GM12878 (cell line): ENCODE measurements at regions not wholly inside any gene's neighbourhood (a gene's known extent, or its start where the extent isn't known, plus 50 kb on each side); places are given as distances from the start of the nearest gene placed in this dataset.

Experiments used
- ATAC-seq: fragments of 200-7000 bp; cut with Tn5 transposase; 3 replicates; pipeline ENCODE4 v1.9.1; 2020; ENCODE audit warnings: mild to moderate bottlenecking, moderate library complexity
- BruUV-seq: library from RNA; stranded (reverse); fragments of 400-500 nt; replicated peaks from 2 replicates; lab custom pipeline; 2021; lab: Mats Ljungman, UMichigan
- CTCF ChIA-PET: fragments of 300-600 bp; sonication (Branson Sonifier 250); formaldehyde crosslinking; extraction: SDS; loops from one replicate; lab custom pipeline; 2021; ENCODE audit warnings: inconsistent platforms; lab: Yijun Ruan, JAX
- POLR2A ChIA-PET: fragments of 350-600 bp; formaldehyde crosslinking; extraction: SDS; loops from one replicate; lab custom pipeline; 2021; ENCODE audit warnings: inconsistent platforms; lab: Charles Lee
- RAD21 ChIA-PET: fragments of 300-600 bp; sonication (Branson Sonifier 250); formaldehyde crosslinking; loops from one replicate; lab custom pipeline; 2023; ENCODE audit warnings: antibody characterized with exemption; ENCODE audit not compliant: unreplicated experiment; lab: Charles Lee
- SMC1A ChIA-PET: fragments of 300-600 bp; sonication (Branson Sonifier 250); formaldehyde crosslinking; loops from one replicate; lab custom pipeline; 2023; ENCODE audit not compliant: unreplicated experiment, uncharacterized antibody; lab: Charles Lee
- DNase-seq: peaks from one replicate; pipeline ENCODE4 v3.0.0-alpha.2; 2011; ENCODE audit warnings: low read depth, low spot score
- FAIRE-seq: peaks from 3 replicates; lab custom pipeline; 2011; peaks lifted over from hg19 to GRCh38; lab: Jason Lieb, UNC
- H2AFZ ChIP-seq: 2 replicates; pipeline ENCODE4 v1.6.0; 2011; ENCODE audit warnings: low read depth, low read length, control low read depth; ENCODE audit not compliant: control insufficient read depth
- H3K27ac ChIP-seq: 2 replicates; pipeline ENCODE4 v1.5.1; 2011; ENCODE audit warnings: control low read depth; ENCODE audit not compliant: control insufficient read depth, insufficient read depth
- H3K27me3 ChIP-seq, 2 experiments: replicated peaks in 1 of 2; 2 replicates each; pipeline versions ENCODE4 v1.6.0 to v1.6.1; 2011; ENCODE audit warnings: low read length in 1 of 2; ENCODE audit not compliant: control insufficient read depth in 2 of 2, insufficient read depth in 2 of 2
- H3K36me3 ChIP-seq, 2 experiments: 2 replicates each; pipeline ENCODE4 v1.5.1; 2011; ENCODE audit warnings: low read length in 1 of 2; ENCODE audit not compliant: control insufficient read depth in 2 of 2, insufficient read depth in 2 of 2
- H3K4me1 ChIP-seq: 2 replicates; pipeline ENCODE4 v1.6.1; 2011; ENCODE audit warnings: mild to moderate bottlenecking, low read length, moderate library complexity, mixed read lengths; ENCODE audit not compliant: control insufficient read depth, insufficient read depth
- H3K4me2 ChIP-seq: 2 replicates; pipeline ENCODE4 v1.6.0; 2011; ENCODE audit warnings: control low read depth; ENCODE audit not compliant: control insufficient read depth, insufficient read depth
- H3K4me3 ChIP-seq: fragments of 200-600 bp; sonication (generic); 2 replicates; pipeline ENCODE4 v1.5.1; 2016
- H3K79me2 ChIP-seq: 2 replicates; pipeline ENCODE4 v1.6.0; 2011; ENCODE audit warnings: low read length; ENCODE audit not compliant: control insufficient read depth, insufficient read depth
- H3K9ac ChIP-seq: 2 replicates; pipeline ENCODE4 v1.8.0; 2011; ENCODE audit warnings: low read length, control low read depth, mixed read lengths; ENCODE audit not compliant: control insufficient read depth, insufficient read depth
- H3K9me3 ChIP-seq: replicated peaks from 3 replicates; pipeline ENCODE4 v1.5.1; 2011; ENCODE audit warnings: mild to moderate bottlenecking, low read length; ENCODE audit not compliant: control insufficient read depth, insufficient read depth
- H4K20me1 ChIP-seq: 2 replicates; pipeline ENCODE4 v1.6.0; 2011; ENCODE audit not compliant: control insufficient read depth, insufficient read depth
- ATF7 ChIP-seq: fragments of 450-650 bp; IDR thresholded peaks from 2 replicates; pipeline ENCODE4 v1.6.1; 2016; ENCODE audit warnings: low read depth, mild to moderate bottlenecking
- EP300 ChIP-seq, 2 experiments: fragments of 150-350 bp in 1 of 2; IDR thresholded peaks; 2 replicates each; pipeline ENCODE4 v1.6.1; 2011 to 2012; ENCODE audit warnings: low read depth in 2 of 2, low read length in 2 of 2, borderline replicate concordance in 1 of 2, improper control_type of control experiment in 1 of 2, inconsistent platforms in 1 of 2; ENCODE audit not compliant: control insufficient read depth in 1 of 2
- MTA3 ChIP-seq: IDR thresholded peaks from 2 replicates; pipeline ENCODE4 v1.6.1; 2012; ENCODE audit warnings: low read length, inconsistent platforms, borderline replicate concordance
- MXI1 ChIP-seq: fragments of 150-350 bp; IDR thresholded peaks from 2 replicates; pipeline ENCODE4 v1.6.1; 2011; ENCODE audit warnings: low read depth, mild to moderate bottlenecking, inconsistent platforms, low read length, improper control_type of control experiment
- MYC ChIP-seq: IDR thresholded peaks from 2 replicates; pipeline ENCODE4 v1.6.1; 2011; ENCODE audit warnings: mild to moderate bottlenecking, low read length, moderate library complexity, inconsistent platforms; ENCODE audit not compliant: insufficient read depth, insufficient replicate concordance, insufficient read length, severe bottlenecking
- PML ChIP-seq: IDR thresholded peaks from 2 replicates; pipeline ENCODE4 v1.6.1; 2012; ENCODE audit warnings: low read length, inconsistent platforms
- RELA ChIP-seq: fragments of 450-650 bp; IDR thresholded peaks from 2 replicates; pipeline ENCODE4 v1.8.0; 2014; ENCODE audit warnings: borderline replicate concordance; ENCODE audit not compliant: partially characterized antibody
- SIN3A ChIP-seq: IDR thresholded peaks from 2 replicates; pipeline ENCODE4 v1.6.1; 2012; ENCODE audit warnings: low read depth, low read length, improper control_type of control experiment
- ZBED1 ChIP-seq: IDR thresholded peaks from 2 replicates; pipeline ENCODE4 v1.6.1; 2016; ENCODE audit warnings: borderline replicate concordance
- ZNF207 ChIP-seq: fragments of 450-650 bp; IDR thresholded peaks from 2 replicates; pipeline ENCODE4 v1.6.1; 2014; ENCODE audit warnings: antibody characterized with exemption, mild to moderate bottlenecking, borderline replicate concordance
- WGBS: methylation state at CpG from one replicate; pipeline ENCODE4 v1.1.6; 2016; ENCODE audit warnings: low lambda C conversion rate; ENCODE audit not compliant: insufficient replicate concordance, insufficient coverage; ENCODE audit errors: missing lambda C conversion rate; 5-methylcytosine and 5-hydroxymethylcytosine counted together
- in situ Hi-C: fragments of 300-500 bp; cut with MboI; formaldehyde crosslinking; loops from 9 replicates; pipeline ENCODE4 v1.14.3; 2018; ENCODE audit warnings: mixed read lengths
- intact Hi-C: fragments of 100-400 bp; cut with micrococcal nuclease; formaldehyde crosslinking; loops from one replicate; pipeline ENCODE4 v1.14.2; 2022; ENCODE audit not compliant: unreplicated experiment
- TF ChIP-seq, protein P1 (sequence below): fragments of 450-650 bp; IDR thresholded peaks from 2 replicates; pipeline ENCODE4 v1.6.1; 2017; ENCODE audit warnings: antibody characterized with exemption, mild to moderate bottlenecking, moderate library complexity
- TF ChIP-seq, protein P2 (sequence below): fragments of 450-650 bp; IDR thresholded peaks from 2 replicates; pipeline ENCODE4 v1.6.1; 2017; ENCODE audit warnings: mild to moderate bottlenecking
- TF ChIP-seq, protein P3 (sequence below): fragments of 450-650 bp; conservative IDR thresholded peaks from 2 replicates; pipeline ENCODE4 v1.6.1; 2017; ENCODE audit warnings: mild to moderate bottlenecking, moderate library complexity
- TF ChIP-seq, protein P4 (sequence below): fragments of 450-650 bp; IDR thresholded peaks from 2 replicates; pipeline ENCODE4 v1.6.1; 2018; ENCODE audit warnings: mild to moderate bottlenecking, low read depth, moderate library complexity; ENCODE audit not compliant: partially characterized antibody

DNA sequence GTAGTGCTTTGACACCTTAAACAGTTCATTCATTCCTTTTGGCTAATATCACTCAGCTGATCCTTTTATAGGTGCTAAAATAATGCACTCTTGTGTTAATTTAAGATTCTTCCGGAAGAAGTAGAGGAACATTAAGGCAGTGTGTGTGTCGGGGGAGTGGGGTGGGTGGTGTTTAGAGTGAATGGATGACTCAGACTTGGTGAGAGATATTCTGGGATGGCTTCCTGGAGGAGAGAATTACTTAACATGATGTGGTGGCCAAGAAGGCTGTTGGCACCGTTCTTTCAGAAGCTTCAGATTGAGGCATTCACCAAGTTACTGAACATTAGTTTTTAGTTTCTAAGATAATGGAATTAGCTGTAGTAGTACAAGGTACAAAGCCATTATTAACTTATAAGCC lies 125.6 kb upstream of the ROPN1 start:
- no peaks in the 10 kb centered on the region for H3K36me3 ChIP-seq
- WGBS, result 37% methylated on average over 3 of the region's 3 CpGs
- no peaks in the 10 kb centered on the region for H3K79me2 ChIP-seq
- ChIA-PET RAD21 (no interaction called here), POLR2A (no interaction called here), SMC1A (interaction anchor here (0.5 to 0.8 kb wide), 2 partner anchors 11 to 377 kb away, joined by 3 read pairs; no protein-coding TSS in a partner anchor), CTCF (no interaction called here)
- H2AFZ ChIP-seq, result no peak overlapping the region
- intact Hi-C loops (no loop called here), in situ Hi-C loops (no loop called here)
- peaks cover 2 to 4% of the 10 kb centered on the region in 2 experiments; a peak in 2 of 4 replicates for H3K27me3 ChIP-seq
- H3K4me2 ChIP-seq, result no peak overlapping the region
- no peak overlapping the region for H3K4me3 ChIP-seq
- H3K9me3 ChIP-seq, result no peaks in the 10 kb centered on the region
- FAIRE-seq (no peak), ATAC-seq (no peak), DNase-seq (no peak)
- no peak overlapping the region for H3K9ac ChIP-seq
- H3K4me1 ChIP-seq, result no peaks in the 10 kb centered on the region
- H4K20me1 ChIP-seq, result no peaks in the 10 kb centered on the region
- no TSS peak for BruUV-seq
- H3K27ac ChIP-seq, result no peak overlapping the region
- TF ChIP-seq, protein P1, sequence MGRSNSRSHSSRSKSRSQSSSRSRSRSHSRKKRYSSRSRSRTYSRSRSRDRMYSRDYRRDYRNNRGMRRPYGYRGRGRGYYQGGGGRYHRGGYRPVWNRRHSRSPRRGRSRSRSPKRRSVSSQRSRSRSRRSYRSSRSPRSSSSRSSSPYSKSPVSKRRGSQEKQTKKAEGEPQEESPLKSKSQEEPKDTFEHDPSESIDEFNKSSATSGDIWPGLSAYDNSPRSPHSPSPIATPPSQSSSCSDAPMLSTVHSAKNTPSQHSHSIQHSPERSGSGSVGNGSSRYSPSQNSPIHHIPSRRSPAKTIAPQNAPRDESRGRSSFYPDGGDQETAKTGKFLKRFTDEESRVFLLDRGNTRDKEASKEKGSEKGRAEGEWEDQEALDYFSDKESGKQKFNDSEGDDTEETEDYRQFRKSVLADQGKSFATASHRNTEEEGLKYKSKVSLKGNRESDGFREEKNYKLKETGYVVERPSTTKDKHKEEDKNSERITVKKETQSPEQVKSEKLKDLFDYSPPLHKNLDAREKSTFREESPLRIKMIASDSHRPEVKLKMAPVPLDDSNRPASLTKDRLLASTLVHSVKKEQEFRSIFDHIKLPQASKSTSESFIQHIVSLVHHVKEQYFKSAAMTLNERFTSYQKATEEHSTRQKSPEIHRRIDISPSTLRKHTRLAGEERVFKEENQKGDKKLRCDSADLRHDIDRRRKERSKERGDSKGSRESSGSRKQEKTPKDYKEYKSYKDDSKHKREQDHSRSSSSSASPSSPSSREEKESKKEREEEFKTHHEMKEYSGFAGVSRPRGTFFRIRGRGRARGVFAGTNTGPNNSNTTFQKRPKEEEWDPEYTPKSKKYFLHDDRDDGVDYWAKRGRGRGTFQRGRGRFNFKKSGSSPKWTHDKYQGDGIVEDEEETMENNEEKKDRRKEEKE, result no peak
- TF ChIP-seq MXI1 (no peak), MTA3 (no peak), ZBED1 (no peak), ATF7 (no peak), SIN3A (no peak), MYC (no peak), RELA (no peak), PML (no peak), ZNF207 (no peak), EP300 (IDR thresholded peaks at IDR 0.05; ENCODE audit: borderline replicate concordance in 1 of 2, control insufficient read depth in 1 of 2, low read depth in 2 of 2, low read length in 2 of 2) (no peak)
- TF ChIP-seq, protein P2, sequence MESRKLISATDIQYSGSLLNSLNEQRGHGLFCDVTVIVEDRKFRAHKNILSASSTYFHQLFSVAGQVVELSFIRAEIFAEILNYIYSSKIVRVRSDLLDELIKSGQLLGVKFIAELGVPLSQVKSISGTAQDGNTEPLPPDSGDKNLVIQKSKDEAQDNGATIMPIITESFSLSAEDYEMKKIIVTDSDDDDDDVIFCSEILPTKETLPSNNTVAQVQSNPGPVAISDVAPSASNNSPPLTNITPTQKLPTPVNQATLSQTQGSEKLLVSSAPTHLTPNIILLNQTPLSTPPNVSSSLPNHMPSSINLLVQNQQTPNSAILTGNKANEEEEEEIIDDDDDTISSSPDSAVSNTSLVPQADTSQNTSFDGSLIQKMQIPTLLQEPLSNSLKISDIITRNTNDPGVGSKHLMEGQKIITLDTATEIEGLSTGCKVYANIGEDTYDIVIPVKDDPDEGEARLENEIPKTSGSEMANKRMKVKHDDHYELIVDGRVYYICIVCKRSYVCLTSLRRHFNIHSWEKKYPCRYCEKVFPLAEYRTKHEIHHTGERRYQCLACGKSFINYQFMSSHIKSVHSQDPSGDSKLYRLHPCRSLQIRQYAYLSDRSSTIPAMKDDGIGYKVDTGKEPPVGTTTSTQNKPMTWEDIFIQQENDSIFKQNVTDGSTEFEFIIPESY, result no peak
- TF ChIP-seq, protein P3, sequence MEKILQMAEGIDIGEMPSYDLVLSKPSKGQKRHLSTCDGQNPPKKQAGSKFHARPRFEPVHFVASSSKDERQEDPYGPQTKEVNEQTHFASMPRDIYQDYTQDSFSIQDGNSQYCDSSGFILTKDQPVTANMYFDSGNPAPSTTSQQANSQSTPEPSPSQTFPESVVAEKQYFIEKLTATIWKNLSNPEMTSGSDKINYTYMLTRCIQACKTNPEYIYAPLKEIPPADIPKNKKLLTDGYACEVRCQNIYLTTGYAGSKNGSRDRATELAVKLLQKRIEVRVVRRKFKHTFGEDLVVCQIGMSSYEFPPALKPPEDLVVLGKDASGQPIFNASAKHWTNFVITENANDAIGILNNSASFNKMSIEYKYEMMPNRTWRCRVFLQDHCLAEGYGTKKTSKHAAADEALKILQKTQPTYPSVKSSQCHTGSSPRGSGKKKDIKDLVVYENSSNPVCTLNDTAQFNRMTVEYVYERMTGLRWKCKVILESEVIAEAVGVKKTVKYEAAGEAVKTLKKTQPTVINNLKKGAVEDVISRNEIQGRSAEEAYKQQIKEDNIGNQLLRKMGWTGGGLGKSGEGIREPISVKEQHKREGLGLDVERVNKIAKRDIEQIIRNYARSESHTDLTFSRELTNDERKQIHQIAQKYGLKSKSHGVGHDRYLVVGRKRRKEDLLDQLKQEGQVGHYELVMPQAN, result no peak
- TF ChIP-seq, protein P4, sequence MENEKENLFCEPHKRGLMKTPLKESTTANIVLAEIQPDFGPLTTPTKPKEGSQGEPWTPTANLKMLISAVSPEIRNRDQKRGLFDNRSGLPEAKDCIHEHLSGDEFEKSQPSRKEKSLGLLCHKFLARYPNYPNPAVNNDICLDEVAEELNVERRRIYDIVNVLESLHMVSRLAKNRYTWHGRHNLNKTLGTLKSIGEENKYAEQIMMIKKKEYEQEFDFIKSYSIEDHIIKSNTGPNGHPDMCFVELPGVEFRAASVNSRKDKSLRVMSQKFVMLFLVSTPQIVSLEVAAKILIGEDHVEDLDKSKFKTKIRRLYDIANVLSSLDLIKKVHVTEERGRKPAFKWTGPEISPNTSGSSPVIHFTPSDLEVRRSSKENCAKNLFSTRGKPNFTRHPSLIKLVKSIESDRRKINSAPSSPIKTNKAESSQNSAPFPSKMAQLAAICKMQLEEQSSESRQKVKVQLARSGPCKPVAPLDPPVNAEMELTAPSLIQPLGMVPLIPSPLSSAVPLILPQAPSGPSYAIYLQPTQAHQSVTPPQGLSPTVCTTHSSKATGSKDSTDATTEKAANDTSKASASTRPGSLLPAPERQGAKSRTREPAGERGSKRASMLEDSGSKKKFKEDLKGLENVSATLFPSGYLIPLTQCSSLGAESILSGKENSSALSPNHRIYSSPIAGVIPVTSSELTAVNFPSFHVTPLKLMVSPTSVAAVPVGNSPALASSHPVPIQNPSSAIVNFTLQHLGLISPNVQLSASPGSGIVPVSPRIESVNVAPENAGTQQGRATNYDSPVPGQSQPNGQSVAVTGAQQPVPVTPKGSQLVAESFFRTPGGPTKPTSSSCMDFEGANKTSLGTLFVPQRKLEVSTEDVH, result no peak
